B cell (primary cell): ENCODE measurements at regions not wholly inside any gene's neighbourhood (a gene's known extent, or its start where the extent isn't known, plus 50 kb on each side); places are given as distances from the start of the nearest gene placed in this dataset.

Experiments
- EZH2 ChIP-seq: IDR thresholded peaks from 2 replicates; pipeline ENCODE4 v1.6.1; 2012; ENCODE audit warnings: borderline replicate concordance, low read depth, mild to moderate bottlenecking, moderate library complexity, low read length; ENCODE audit not compliant: insufficient read depth, poor library complexity, severe bottlenecking
- TF ChIP-seq, protein P1 (sequence below): fragments of 200-600 bp; IDR thresholded peaks from one replicate; pipeline ENCODE4 v1.8.0; 2022; ENCODE audit warnings: antibody characterized with exemption, mild to moderate bottlenecking

DNA sequence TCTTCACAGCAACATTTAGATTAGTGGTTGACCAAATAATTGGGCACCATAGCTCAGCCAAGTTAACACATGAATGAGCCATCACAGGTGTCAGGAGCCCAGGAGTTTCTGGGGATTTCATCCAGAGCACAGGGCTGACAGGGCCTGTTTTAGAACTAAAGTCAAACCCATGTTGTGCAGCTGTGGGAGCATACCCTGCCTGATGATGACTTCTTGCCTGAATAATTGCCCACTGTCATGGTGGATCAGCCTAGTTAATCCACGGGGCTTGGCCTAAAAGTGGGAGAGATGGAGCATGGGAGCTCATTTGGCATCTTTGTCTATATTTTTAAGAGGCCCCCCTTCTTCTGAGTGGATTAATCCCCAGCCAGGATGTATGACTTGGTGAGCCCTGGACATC is 105.6 kb upstream of the GDNF start:
- TF ChIP-seq, protein P1, sequence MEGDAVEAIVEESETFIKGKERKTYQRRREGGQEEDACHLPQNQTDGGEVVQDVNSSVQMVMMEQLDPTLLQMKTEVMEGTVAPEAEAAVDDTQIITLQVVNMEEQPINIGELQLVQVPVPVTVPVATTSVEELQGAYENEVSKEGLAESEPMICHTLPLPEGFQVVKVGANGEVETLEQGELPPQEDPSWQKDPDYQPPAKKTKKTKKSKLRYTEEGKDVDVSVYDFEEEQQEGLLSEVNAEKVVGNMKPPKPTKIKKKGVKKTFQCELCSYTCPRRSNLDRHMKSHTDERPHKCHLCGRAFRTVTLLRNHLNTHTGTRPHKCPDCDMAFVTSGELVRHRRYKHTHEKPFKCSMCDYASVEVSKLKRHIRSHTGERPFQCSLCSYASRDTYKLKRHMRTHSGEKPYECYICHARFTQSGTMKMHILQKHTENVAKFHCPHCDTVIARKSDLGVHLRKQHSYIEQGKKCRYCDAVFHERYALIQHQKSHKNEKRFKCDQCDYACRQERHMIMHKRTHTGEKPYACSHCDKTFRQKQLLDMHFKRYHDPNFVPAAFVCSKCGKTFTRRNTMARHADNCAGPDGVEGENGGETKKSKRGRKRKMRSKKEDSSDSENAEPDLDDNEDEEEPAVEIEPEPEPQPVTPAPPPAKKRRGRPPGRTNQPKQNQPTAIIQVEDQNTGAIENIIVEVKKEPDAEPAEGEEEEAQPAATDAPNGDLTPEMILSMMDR = no peak
- no peak for TF ChIP-seq EZH2
